GM19438 (cell line): ENCODE measurements at regions not wholly inside any gene's neighbourhood (a gene's known extent, or its start where the extent isn't known, plus 50 kb on each side); places are given as distances from the start of the nearest gene placed in this dataset.
"Not testable (repeated sequence)": the region's sequence is repeated elsewhere in the genome, so short reads cannot be mapped to it uniquely, and the experiment has no call there.

Source experiments
- ATAC-seq: cut with Tn5 transposase; IDR thresholded peaks from one replicate; pipeline ENCODE4 v1.9.1; 2021; ENCODE audit warnings: low read depth; ENCODE audit not compliant: unreplicated experiment

DNA sequence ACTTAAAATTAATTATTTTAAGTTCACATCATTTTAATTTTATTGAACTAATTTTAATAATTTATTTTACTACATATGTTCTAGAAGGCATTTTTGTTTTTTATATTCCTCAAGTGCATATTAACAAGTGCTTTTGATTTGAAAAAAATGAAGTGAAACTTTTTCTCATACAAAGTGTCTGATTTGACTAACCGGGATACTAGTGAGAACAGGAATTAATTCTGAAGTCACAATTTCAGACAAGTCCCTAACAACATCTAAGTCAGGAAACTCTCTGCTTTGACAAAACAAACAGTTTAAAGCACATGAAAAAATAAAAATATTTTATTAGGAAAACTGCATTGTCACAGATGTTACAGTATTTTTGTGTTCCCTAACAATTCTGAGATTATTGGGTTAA lies 1166.3 kb upstream of the CITED2 start:
- ATAC-seq, result no peak

DNA sequence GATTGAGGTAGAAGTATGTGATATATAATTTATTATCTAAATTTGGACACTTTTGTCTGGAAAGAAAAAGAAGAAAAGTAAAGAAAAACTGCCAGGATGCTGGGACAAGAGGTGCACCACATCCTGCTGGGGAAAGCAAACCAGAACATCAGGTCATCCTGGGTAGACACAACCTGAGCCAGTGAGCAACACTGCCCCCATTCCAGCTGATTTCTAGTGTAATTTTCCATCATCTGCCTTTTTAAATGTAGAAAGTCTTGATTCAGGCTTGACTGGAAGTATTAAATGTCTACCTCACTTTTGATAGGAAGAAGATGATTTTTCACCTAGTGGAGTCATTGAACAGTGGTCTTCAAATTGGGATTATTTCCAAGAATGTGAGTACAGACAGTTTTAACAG lies 1164.5 kb upstream of the CITED2 start:
- no peak for ATAC-seq

GRCh38 chr6:140537834-140538705 lies 1163.6 kb upstream of the CITED2 start:
- ATAC-seq, result no peak

GRCh38 chr6:140537211-140537610 lies 1162.8 kb upstream of the CITED2 start:
- no peak for ATAC-seq

DNA sequence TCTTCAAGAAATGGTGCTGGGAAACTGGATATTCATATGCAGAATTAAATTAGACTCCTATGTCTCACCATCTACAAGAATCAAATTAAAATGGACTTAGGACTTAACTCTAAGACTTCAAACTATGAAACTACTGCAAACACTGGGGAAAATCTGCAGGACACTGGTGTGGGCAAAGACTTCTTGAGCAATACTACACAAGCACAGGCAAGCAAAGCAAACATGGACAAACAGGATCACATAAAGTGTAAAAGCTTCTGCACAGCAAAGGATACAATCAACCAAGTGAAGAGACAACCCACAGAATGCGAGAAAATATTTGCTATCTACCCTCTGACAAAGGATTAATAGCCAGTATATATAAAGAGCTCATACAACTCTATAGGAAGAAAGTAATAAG lies 1161.1 kb upstream of the CITED2 start:
- no peak for ATAC-seq

DNA sequence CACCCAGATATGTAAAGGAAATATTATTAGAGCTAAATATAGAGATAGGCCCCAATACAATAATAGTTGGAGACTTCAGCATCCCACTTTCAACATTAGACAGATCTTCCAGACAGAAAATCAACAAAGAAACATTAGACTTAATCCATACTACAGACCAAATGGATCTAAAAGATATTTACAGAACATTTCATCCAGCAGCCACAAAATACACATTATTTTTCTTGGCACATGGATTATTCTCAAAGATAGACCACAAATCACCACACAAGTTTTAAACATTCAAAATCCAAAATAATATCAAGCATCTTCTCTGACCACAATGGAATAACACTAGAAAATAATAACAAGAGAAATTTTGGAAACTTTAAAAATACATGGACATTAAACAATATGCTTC lies 1159.1 kb upstream of the CITED2 start:
- ATAC-seq, result no peak

- ATAC-seq, result no peak
Observed at GRCh38 chr6:140504776-140505175, 1130.3 kb upstream of the CITED2 start.

DNA sequence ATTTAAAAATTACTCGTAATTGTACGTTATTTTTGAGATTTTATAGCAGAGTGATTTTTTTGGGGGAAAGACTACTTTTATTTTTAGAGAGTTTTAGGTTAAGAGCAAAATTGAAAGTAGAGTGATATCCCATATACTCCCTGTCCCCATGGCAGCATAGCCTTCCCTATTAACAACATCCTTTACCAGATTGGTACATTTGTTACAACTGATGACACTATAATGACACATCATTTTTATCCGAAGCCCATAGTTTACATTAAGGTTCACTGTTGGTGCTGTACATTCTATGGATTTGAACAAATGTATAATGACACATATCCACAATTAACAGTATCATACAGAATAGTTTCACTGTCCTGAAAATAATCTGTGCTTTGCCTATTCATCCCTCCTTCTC lies 1126.4 kb upstream of the CITED2 start:
- no peak for ATAC-seq

- ATAC-seq, result no peak
Observed at GRCh38 chr6:140499607-140500006, 1125.2 kb upstream of the CITED2 start.

DNA sequence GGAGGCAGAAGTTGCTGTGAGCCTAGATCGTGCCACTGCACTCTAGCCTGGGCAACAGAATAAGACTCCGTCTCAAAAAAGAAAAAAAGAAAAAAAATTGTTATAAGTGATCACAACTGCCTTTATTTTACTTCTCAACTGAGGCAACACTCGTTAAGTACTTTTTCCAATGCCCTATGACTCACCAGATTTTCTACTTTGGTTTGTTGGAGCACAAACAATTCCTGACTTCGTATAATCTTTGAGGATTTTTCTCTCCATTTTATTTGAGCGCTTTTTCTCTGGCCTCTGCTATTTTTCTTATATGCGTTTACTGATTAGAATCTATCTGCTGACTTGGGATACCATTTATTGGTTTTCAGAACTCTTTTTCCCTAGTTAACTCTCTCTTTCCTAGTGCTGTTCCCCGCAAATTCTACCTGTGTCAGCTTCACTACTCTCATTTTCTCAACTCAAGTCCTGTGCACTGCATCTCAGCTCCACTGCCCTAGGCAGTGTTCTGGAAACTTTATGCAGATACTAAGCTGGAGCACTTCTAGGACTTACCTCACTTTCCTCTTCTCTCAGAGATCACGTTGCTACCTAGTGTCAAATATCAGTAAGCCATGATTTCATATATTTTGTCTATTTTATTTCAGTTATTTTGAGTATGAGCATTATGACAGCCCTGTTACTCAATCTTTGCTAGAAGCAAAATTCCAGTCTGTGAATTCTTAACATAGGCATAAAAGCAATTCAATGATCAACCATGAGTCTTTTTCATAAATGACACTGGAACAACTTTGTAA lies 1120.1 kb upstream of the CITED2 start:
- no peak for ATAC-seq

GRCh38 chr6:140493470-140493869 lies 1119.0 kb upstream of the CITED2 start:
- not testable (repeated sequence) for ATAC-seq

GRCh38 chr6:140490081-140490480 lies 1115.6 kb upstream of the CITED2 start:
- no peak for ATAC-seq

DNA sequence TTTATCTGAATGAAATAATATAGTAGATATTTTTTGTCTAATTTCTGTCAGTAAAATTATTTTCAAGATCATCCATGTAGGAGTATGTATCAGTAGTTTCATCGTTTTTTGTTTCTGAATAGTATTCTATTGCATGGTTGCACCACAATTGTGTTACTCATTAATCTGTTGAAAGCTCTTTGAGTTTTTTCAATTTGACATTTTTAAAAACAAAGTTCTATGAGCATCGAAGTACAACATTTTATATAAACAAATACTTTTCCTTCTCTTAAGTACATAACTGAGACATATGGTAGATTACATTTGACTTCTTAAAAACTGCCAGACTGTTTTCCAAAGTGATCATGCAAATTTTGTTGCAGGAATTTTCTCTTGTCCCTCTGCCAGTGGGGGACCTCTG lies 1113.1 kb upstream of the CITED2 start:
- no peak for ATAC-seq

DNA sequence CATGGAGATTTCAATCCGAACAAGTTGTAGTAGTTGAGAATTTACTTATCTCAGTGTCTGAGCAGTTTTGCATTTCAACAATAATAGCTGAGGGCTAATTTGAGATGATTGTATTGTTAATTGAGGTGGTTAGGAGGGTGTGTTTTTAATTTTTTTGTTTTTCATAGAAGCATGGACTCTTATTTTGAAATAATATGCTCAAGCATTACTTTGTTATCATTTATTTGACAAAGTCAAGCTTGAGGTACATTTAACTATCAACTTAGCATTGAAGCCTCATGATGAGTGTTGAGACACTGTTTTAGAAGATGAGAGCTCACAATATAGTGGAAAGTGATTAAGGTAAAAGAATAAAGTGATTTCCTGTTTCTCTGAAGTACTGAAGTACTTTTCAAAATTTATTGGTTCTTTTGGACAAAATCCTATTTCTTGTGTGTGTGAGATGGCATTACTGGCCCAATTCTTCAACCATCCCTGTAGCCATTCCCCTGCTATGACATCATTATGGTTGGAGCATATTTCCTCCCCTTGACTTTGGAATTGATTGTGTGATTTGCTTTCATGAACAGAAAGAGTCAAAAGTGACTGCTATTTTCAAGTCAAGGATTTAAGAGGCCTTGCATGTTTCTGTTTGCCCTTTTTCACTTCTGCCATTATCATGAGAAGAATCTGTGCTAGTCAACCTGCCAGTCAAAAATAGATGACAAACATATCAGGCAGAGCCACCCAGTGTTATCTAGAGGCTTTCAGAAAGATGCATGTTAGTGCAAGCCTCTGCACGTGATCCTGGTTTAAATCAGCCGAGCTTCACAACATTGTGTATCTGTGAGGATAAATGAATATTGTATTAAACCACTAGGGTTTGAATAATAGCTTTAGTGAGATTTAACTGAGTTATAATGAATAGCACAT lies 1112.3 kb upstream of the CITED2 start:
- ATAC-seq, result no peak

DNA sequence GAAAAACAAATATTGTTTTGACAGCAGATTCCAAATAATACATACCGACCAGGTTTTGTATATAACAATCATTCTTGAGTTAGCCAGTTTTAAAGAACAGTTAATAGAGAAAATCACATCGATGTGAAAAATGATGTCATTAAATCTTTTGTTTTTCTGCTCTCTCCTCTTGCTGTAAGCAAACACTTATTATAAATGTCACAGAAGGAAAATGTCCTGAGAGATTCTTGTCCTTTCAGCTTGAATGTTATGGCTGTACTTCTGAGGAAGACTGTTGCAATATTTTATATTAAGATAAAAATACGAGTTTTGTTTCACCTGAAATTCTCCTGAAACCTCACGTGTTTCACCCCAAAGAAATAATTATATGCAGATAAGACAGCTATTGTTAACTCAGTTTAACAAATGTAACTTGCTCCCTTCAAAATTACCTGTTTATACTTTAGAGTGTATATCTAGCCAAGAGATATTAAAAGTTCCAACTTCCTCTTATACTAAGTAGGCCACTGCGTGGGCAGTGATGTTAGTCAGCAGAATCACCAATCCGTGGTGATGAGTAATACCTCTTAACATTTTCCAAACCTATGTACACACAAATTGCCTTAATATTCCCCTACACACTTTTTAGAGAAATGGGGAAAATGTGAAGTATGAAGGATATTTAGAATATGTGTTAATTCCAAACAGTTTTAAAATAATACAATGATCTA lies 1111.4 kb upstream of the CITED2 start:
- ATAC-seq, result no peak

DNA sequence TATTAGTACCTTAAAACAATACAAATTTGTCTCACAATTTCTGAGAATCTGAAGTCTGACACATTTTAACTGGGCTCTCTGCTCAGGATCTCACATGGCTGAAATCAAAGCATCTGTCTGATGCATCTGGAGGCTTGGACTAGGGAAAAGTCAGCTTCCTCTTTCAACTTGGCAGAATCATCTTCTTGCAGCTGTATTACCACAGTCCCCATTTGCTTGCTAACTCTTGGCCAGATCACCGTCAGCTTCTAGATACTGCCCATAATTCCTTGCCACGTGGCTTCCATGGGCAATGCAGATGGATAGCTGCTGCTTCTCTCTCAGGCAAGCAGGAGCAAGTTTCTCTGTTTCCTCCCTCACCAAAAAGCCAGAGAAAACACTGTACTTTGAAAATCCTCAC lies 1106.4 kb upstream of the CITED2 start:
- ATAC-seq, result no peak

DNA sequence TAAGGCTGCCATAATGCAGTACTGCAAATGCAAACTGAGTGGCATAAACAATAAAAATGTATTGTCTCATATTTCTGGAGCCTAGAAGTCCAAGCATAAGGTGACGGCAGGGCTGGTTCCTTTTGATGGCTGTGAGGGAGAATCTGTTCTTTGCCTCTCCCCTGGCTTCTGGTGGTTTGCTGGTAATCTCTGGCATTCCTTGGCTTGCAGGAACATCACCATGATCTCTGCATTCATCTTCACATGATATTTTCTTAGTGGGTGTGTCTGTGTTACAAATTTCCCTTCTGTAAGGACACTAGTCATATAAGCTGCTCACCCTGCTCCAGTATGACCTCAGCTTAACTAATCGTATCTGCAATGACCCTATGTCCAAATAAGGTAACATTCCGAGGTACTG lies 1104.2 kb upstream of the CITED2 start:
- no peak for ATAC-seq

DNA sequence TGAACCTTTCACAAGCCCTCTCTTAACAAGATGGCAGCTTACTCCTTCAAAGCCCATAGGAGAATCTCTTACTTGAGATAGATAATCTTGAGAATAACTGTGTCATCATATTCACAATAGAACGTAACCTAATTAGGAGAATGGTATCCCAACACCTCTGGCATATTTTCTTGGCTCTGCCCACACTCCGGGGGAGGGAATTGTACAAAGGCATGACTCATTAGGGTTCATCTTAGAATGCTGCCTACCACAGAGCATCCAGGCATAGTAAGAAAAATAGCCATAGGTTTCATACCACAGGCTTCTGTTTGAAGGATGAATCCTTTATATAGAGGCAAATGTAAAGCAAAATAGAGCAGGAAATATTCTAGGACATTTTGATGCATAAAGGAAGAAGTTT lies 1100.6 kb upstream of the CITED2 start:
- no peak for ATAC-seq

DNA sequence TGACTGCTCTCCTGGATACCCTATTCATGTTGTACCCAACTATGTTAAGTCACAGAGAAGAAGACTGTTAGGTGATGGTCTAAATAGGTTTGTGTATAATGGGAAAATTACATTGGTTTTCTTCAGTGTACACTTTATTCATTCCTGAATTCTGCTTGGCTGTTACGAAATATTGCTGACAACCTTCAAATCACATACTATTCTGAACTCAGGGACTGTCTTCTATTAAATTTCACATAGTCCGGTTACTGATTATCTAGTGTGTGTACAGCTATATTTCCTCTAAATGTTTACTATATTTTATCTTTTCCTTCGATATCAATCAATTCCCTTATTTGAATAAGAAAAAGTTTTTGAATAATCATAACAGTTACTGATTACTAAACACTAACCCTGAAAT lies 1090.3 kb upstream of the CITED2 start:
- ATAC-seq, result no peak

DNA sequence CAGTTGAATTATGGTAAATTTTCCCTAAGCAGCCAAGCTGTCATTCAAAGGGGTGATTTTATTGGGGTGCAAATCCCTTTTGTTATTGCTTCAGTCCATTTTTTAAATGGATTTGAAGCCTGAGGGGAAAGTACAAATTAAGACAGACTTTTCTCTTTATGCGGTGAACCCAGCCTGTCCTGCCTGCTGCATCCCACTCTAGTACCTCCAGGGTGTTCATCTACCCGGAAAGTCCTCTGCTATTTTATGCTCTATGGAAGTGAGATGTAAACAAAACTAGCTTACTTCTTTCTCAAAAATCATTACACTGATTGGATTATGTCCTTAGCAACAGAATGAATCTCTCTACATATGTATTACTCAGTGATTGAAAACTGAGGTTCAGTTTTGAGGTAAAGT lies 1088.9 kb upstream of the CITED2 start:
- ATAC-seq, result no peak
